GM12892 (cell line): ENCODE measurements at regions not wholly inside any gene's neighbourhood (a gene's known extent, or its start where the extent isn't known, plus 50 kb on each side); places are given as distances from the start of the nearest gene placed in this dataset.

Experiments used
- POLR2A ChIP-seq: IDR thresholded peaks from 2 replicates; pipeline ENCODE4 v1.6.1; 2011; ENCODE audit warnings: low read depth, low read length, control low read depth
- POLR2AphosphoS5 ChIP-seq: IDR thresholded peaks from 2 replicates; pipeline ENCODE4 v1.6.1; 2011; ENCODE audit warnings: low read depth, low read length, control low read depth
- TAF1 ChIP-seq: IDR thresholded peaks from 2 replicates; pipeline ENCODE4 v1.6.1; 2011; ENCODE audit warnings: low read depth, mild to moderate bottlenecking, control low read depth, low read length, borderline replicate concordance

- TF ChIP-seq TAF1: no peak
- TF ChIP-seq POLR2A: no peak
- no peak for TF ChIP-seq POLR2AphosphoS5
Measured at GRCh38 chr11:70549796-70550195, 151.5 kb downstream of the CTTN start.
